ENCODE measurements at regions not wholly inside any gene's neighbourhood (a gene's known extent, or its start where the extent isn't known, plus 50 kb on each side); places are given as distances from the start of the nearest gene placed in this dataset.
"Not testable (repeated sequence)": the region's sequence is repeated elsewhere in the genome, so short reads cannot be mapped to it uniquely, and the experiment has no call there.

GRCh38 chr11:122563761-122564160 is 91.8 kb upstream of the UBASH3B start:
- no peak for DNase-seq (ENCODE audit: low read depth, low spot score)
- Histone ChIP-seq H3K4me1 (ENCODE audit: control insufficient read depth, extremely low read depth, insufficient read depth, low read length) (no peaks in the 10 kb centered on the region), H3K27me3 (ENCODE audit: control insufficient read depth, extremely low read depth, insufficient read depth, low read length) (peaks cover 5% of the 10 kb centered on the region), H3K36me3 (ENCODE audit: control insufficient read depth in 2 of 2, extremely low read depth in 1 of 2, insufficient read depth in 2 of 2, low read length in 2 of 2) (no peaks in the 10 kb centered on the region), H3K4me2 (ENCODE audit: control insufficient read depth, extremely low read depth, insufficient read depth, low read depth, low read length) (no peak overlapping the region), H3K79me2 (ENCODE audit: control insufficient read depth, insufficient read depth, low read length) (no peaks in the 10 kb centered on the region), H3K27ac (ENCODE audit: control insufficient read depth, insufficient read depth, low read length) (no peak overlapping the region), H3K4me3 (ENCODE audit: control insufficient read depth in 2 of 3, extremely low read depth in 1 of 3, insufficient read depth in 2 of 3, low read depth in 1 of 3, low read length in 3 of 3) (no peak overlapping the region), H4K20me1 (ENCODE audit: control insufficient read depth, extremely low read depth, insufficient read depth, low read length) (no peaks in the 10 kb centered on the region), H3K9me3 (ENCODE audit: control insufficient read depth, low read depth, low read length) (no peaks in the 10 kb centered on the region), H3K9ac (ENCODE audit: control insufficient read depth, extremely low read depth, insufficient read depth, low read length) (no peak overlapping the region), H3K9me1 (ENCODE audit: control insufficient read depth, extremely low read depth, insufficient read depth, low read length) (no peaks in the 10 kb centered on the region), H2AFZ (ENCODE audit: control insufficient read depth, low read length) (no peak overlapping the region)
- dilution Hi-C loops (cut with MboI; ENCODE audit: extremely low pct_ligation_motif_present, low sequenced_read_pairs) = no loop called here
- no peak for FAIRE-seq
- TF ChIP-seq EZH2 (IDR thresholded peaks at IDR 0.05; ENCODE audit: low read length) (no peak), CTCF (optimal IDR thresholded peaks at IDR 0.05 in 1 of 3, IDR thresholded peaks at IDR 0.05 in 1 of 3, conservative IDR thresholded peaks at IDR 0.05 in 1 of 3; ENCODE audit: extremely low read depth in 1 of 3, insufficient read depth in 2 of 3, low read length in 3 of 3) (no peak)

GRCh38 chr11:122559734-122560382 is 95.7 kb upstream of the UBASH3B start:
- no peaks in the 10 kb centered on the region for H3K79me2 ChIP-seq (ENCODE audit: control insufficient read depth, insufficient read depth, low read length)
- peaks cover 5% of the 10 kb centered on the region for H3K27me3 ChIP-seq (ENCODE audit: control insufficient read depth, extremely low read depth, insufficient read depth, low read length)
- DNase-seq (ENCODE audit: low read depth, low spot score) (no peak), FAIRE-seq (no peak)
- H3K4me2 ChIP-seq (ENCODE audit: control insufficient read depth, extremely low read depth, insufficient read depth, low read depth, low read length) = no peak overlapping the region
- no peaks in the 10 kb centered on the region for H4K20me1 ChIP-seq (ENCODE audit: control insufficient read depth, extremely low read depth, insufficient read depth, low read length)
- no peaks in the 10 kb centered on the region for H3K4me1 ChIP-seq (ENCODE audit: control insufficient read depth, extremely low read depth, insufficient read depth, low read length)
- dilution Hi-C loops (cut with MboI; ENCODE audit: extremely low pct_ligation_motif_present, low sequenced_read_pairs) = no loop called here
- H3K9me3 ChIP-seq (ENCODE audit: control insufficient read depth, low read depth, low read length) = no peaks in the 10 kb centered on the region
- H3K4me3 ChIP-seq (ENCODE audit: control insufficient read depth in 2 of 3, extremely low read depth in 1 of 3, insufficient read depth in 2 of 3, low read depth in 1 of 3, low read length in 3 of 3) = no peak overlapping the region
- no peaks in the 10 kb centered on the region for H3K36me3 ChIP-seq (ENCODE audit: control insufficient read depth in 2 of 2, extremely low read depth in 1 of 2, insufficient read depth in 2 of 2, low read length in 2 of 2)
- H2AFZ ChIP-seq (ENCODE audit: control insufficient read depth, low read length) = no peak overlapping the region
- no peaks in the 10 kb centered on the region for H3K9me1 ChIP-seq (ENCODE audit: control insufficient read depth, extremely low read depth, insufficient read depth, low read length)
- no peak overlapping the region for H3K27ac ChIP-seq (ENCODE audit: control insufficient read depth, insufficient read depth, low read length)
- no peak overlapping the region for H3K9ac ChIP-seq (ENCODE audit: control insufficient read depth, extremely low read depth, insufficient read depth, low read length)
- TF ChIP-seq CTCF (optimal IDR thresholded peaks at IDR 0.05 in 1 of 3, IDR thresholded peaks at IDR 0.05 in 1 of 3, conservative IDR thresholded peaks at IDR 0.05 in 1 of 3; ENCODE audit: extremely low read depth in 1 of 3, insufficient read depth in 2 of 3, low read length in 3 of 3) (no peak), EZH2 (IDR thresholded peaks at IDR 0.05; ENCODE audit: low read length) (no peak)

- H3K27me3 ChIP-seq (ENCODE audit: control insufficient read depth, extremely low read depth, insufficient read depth, low read length); H4K20me1 ChIP-seq (ENCODE audit: control insufficient read depth, extremely low read depth, insufficient read depth, low read length); H2AFZ ChIP-seq (ENCODE audit: control insufficient read depth, low read length); H3K9me3 ChIP-seq (ENCODE audit: control insufficient read depth, low read depth, low read length); FAIRE-seq; H3K4me2 ChIP-seq (ENCODE audit: control insufficient read depth, extremely low read depth, insufficient read depth, low read depth, low read length); H3K4me1 ChIP-seq (ENCODE audit: control insufficient read depth, extremely low read depth, insufficient read depth, low read length); H3K4me3 ChIP-seq (ENCODE audit: control insufficient read depth in 2 of 3, extremely low read depth in 1 of 3, insufficient read depth in 2 of 3, low read depth in 1 of 3, low read length in 3 of 3); H3K79me2 ChIP-seq (ENCODE audit: control insufficient read depth, insufficient read depth, low read length); DNase-seq (ENCODE audit: low read depth, low spot score); H3K36me3 ChIP-seq (ENCODE audit: control insufficient read depth in 2 of 2, extremely low read depth in 1 of 2, insufficient read depth in 2 of 2, low read length in 2 of 2); H3K27ac ChIP-seq (ENCODE audit: control insufficient read depth, insufficient read depth, low read length); H3K9me1 ChIP-seq (ENCODE audit: control insufficient read depth, extremely low read depth, insufficient read depth, low read length); dilution Hi-C loops (cut with MboI; ENCODE audit: extremely low pct_ligation_motif_present, low sequenced_read_pairs); H3K9ac ChIP-seq (ENCODE audit: control insufficient read depth, extremely low read depth, insufficient read depth, low read length): not testable (repeated sequence)
Measured at GRCh38 chr11:122559218-122559617, 96.3 kb upstream of the UBASH3B start.

- H3K4me3 ChIP-seq (ENCODE audit: control insufficient read depth in 2 of 3, extremely low read depth in 1 of 3, insufficient read depth in 2 of 3, low read depth in 1 of 3, low read length in 3 of 3); H3K27me3 ChIP-seq (ENCODE audit: control insufficient read depth, extremely low read depth, insufficient read depth, low read length); dilution Hi-C loops (cut with MboI; ENCODE audit: extremely low pct_ligation_motif_present, low sequenced_read_pairs); H3K4me1 ChIP-seq (ENCODE audit: control insufficient read depth, extremely low read depth, insufficient read depth, low read length); H3K9me1 ChIP-seq (ENCODE audit: control insufficient read depth, extremely low read depth, insufficient read depth, low read length); H4K20me1 ChIP-seq (ENCODE audit: control insufficient read depth, extremely low read depth, insufficient read depth, low read length); DNase-seq (ENCODE audit: low read depth, low spot score); H3K9me3 ChIP-seq (ENCODE audit: control insufficient read depth, low read depth, low read length); FAIRE-seq; H3K79me2 ChIP-seq (ENCODE audit: control insufficient read depth, insufficient read depth, low read length); H3K36me3 ChIP-seq (ENCODE audit: control insufficient read depth in 2 of 2, extremely low read depth in 1 of 2, insufficient read depth in 2 of 2, low read length in 2 of 2); H3K27ac ChIP-seq (ENCODE audit: control insufficient read depth, insufficient read depth, low read length); H3K9ac ChIP-seq (ENCODE audit: control insufficient read depth, extremely low read depth, insufficient read depth, low read length); H2AFZ ChIP-seq (ENCODE audit: control insufficient read depth, low read length): not testable (repeated sequence)
- peak overlapping the region; percentile 22 for H3K4me2 ChIP-seq (ENCODE audit: control insufficient read depth, extremely low read depth, insufficient read depth, low read depth, low read length)
Measured at GRCh38 chr11:122557163-122557562, 98.4 kb upstream of the UBASH3B start.
